ENCODE measurements at regions not wholly inside any gene's neighbourhood (a gene's known extent, or its start where the extent isn't known, plus 50 kb on each side); places are given as distances from the start of the nearest gene placed in this dataset.

DNA sequence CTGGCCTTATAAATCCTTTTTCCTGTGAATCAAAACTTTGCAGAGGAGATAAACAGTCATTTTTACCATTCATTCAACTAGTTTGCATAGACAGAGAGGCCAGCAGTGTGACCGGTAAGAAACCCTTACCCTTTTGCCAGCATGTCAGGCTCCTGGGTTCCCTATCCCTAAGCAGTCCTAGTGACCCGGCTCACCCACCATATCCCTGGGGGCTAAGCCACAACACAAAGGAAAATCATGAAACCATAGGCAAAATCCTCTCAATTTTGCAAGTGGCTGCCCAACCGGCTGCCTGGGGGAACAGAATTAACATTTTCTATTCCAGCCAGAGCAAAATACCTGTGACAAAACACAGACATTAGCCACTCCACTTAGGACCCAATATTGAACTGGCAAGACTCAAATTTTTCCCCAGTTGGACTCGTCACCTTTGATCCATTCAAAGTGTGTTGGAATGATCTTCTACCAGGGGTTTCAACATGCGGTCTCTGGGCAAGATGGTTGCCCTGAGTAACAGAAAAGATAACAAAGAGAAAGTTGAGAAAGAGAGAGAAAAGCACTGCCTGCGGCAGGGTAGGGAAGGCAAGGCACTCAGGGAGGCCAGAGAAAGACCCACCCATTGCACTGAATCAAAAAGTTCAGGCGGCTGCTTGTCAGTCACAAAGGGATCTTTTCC lies 174.8 kb upstream of the NAMPT start:
- no peaks in the 10 kb centered on the region for H3F3A ChIP-seq (ENCODE audit: insufficient read depth, low read length)
- H3K27me3 ChIP-seq (ENCODE audit: insufficient read depth, low read length): no peaks in the 10 kb centered on the region
- H3K9me3 ChIP-seq (ENCODE audit: low read length): peaks cover 3% of the 10 kb centered on the region

DNA sequence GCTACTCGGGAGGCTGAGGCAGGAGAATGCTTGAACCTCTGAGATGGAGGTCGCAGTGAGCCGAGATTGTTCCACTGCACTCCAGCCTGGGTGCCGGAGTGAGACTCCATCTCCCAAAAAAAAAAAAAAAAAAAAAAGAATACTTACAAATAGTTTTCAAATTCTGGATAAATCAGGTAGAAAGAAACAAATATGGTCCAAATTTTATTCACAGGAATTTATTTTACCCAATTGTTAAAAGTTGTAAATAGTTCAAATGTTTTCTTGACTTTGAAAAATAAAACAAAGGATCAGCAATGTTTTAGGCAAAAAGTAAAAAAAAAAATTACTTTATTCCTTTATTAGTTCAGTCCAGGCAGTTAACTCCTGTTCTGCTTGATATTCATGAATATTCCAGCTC lies 172.9 kb upstream of the NAMPT start:
- Histone ChIP-seq H3K27me3 (ENCODE audit: insufficient read depth, low read length) (no peaks in the 10 kb centered on the region), H2AFZ (ENCODE audit: low read length) (no peak overlapping the region), H3K9me2 (ENCODE audit: low read depth, low read length) (no peaks in the 10 kb centered on the region), H3K4me2 (ENCODE audit: low read length) (no peak overlapping the region), H3K9me3 (ENCODE audit: low read length) (peaks cover 3% of the 10 kb centered on the region), H3K4me3 (ENCODE audit: low read depth, low read length, poor library complexity, severe bottlenecking) (no peak overlapping the region), H3F3A (ENCODE audit: insufficient read depth, low read length) (no peaks in the 10 kb centered on the region), H3K27ac (ENCODE audit: low read depth, low read length, poor library complexity, severe bottlenecking) (no peak overlapping the region), H4K20me1 (ENCODE audit: insufficient read depth, low read length) (no peaks in the 10 kb centered on the region), H3K4me1 (ENCODE audit: insufficient read depth, low read length, severe bottlenecking) (no peaks in the 10 kb centered on the region), H3K79me2 (ENCODE audit: insufficient read depth, low read length) (no peaks in the 10 kb centered on the region), H3K36me3 (ENCODE audit: insufficient read depth, low read length) (no peaks in the 10 kb centered on the region), H3K9ac (ENCODE audit: low read length) (no peak overlapping the region)
- no peak for TF ChIP-seq EZH2 (IDR thresholded peaks at IDR 0.05; ENCODE audit: borderline replicate concordance, low read length)
- TF ChIP-seq, protein P1, sequence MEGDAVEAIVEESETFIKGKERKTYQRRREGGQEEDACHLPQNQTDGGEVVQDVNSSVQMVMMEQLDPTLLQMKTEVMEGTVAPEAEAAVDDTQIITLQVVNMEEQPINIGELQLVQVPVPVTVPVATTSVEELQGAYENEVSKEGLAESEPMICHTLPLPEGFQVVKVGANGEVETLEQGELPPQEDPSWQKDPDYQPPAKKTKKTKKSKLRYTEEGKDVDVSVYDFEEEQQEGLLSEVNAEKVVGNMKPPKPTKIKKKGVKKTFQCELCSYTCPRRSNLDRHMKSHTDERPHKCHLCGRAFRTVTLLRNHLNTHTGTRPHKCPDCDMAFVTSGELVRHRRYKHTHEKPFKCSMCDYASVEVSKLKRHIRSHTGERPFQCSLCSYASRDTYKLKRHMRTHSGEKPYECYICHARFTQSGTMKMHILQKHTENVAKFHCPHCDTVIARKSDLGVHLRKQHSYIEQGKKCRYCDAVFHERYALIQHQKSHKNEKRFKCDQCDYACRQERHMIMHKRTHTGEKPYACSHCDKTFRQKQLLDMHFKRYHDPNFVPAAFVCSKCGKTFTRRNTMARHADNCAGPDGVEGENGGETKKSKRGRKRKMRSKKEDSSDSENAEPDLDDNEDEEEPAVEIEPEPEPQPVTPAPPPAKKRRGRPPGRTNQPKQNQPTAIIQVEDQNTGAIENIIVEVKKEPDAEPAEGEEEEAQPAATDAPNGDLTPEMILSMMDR (IDR thresholded peaks at IDR 0.05; ENCODE audit: low read length): no peak

More for the DNA sequence above, 174.8 kb upstream of the NAMPT start:
- no peak overlapping the region for H3K4me3 ChIP-seq (ENCODE audit: low read depth, low read length, poor library complexity, severe bottlenecking)
- H3K36me3 ChIP-seq (ENCODE audit: insufficient read depth, low read length): no peaks in the 10 kb centered on the region
- no peak overlapping the region for H3K27ac ChIP-seq (ENCODE audit: low read depth, low read length, poor library complexity, severe bottlenecking)
- no peaks in the 10 kb centered on the region for H3K4me1 ChIP-seq (ENCODE audit: insufficient read depth, low read length, severe bottlenecking)
- H2AFZ ChIP-seq (ENCODE audit: low read length): no peak overlapping the region
- H4K20me1 ChIP-seq (ENCODE audit: insufficient read depth, low read length): no peaks in the 10 kb centered on the region
- no peak overlapping the region for H3K9ac ChIP-seq (ENCODE audit: low read length)
- TF ChIP-seq, protein P1 (IDR thresholded peaks at IDR 0.05; ENCODE audit: low read length): no peak
- no peak for TF ChIP-seq EZH2 (IDR thresholded peaks at IDR 0.05; ENCODE audit: borderline replicate concordance, low read length)
- H3K9me2 ChIP-seq (ENCODE audit: low read depth, low read length): no peaks in the 10 kb centered on the region
- no peaks in the 10 kb centered on the region for H3K79me2 ChIP-seq (ENCODE audit: insufficient read depth, low read length)
- no peak overlapping the region for H3K4me2 ChIP-seq (ENCODE audit: low read length)

DNA sequence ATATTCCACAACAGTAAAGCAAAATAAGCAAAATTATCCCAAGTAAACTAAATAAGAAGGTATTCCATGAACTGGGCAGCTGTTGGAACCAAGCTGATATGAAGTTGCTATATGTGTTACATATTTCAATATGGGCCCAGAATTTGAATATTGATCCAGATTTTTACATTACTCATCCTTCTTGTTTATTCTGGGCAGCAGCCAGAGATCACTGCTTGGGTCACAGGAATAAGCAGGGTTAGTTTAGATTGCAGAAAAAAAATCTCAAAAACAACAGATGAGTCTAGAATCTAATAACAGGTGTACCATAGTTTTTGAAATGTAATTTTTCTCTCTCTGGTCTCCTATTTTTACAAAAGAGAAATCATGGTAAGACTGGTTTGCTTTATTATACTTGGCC lies 171.5 kb upstream of the NAMPT start:
- H3K36me3 ChIP-seq (ENCODE audit: insufficient read depth, low read length): no peaks in the 10 kb centered on the region
- TF ChIP-seq EZH2 (IDR thresholded peaks at IDR 0.05; ENCODE audit: borderline replicate concordance, low read length): no peak
- TF ChIP-seq, protein P1 (IDR thresholded peaks at IDR 0.05; ENCODE audit: low read length): no peak
- no peaks in the 10 kb centered on the region for H3K9me2 ChIP-seq (ENCODE audit: low read depth, low read length)
- no peak overlapping the region for H3K27ac ChIP-seq (ENCODE audit: low read depth, low read length, poor library complexity, severe bottlenecking)
- H3K79me2 ChIP-seq (ENCODE audit: insufficient read depth, low read length): no peaks in the 10 kb centered on the region
- no peaks in the 10 kb centered on the region for H3K4me1 ChIP-seq (ENCODE audit: insufficient read depth, low read length, severe bottlenecking)
- no peak overlapping the region for H3K4me2 ChIP-seq (ENCODE audit: low read length)
- peaks cover 3% of the 10 kb centered on the region for H3K9me3 ChIP-seq (ENCODE audit: low read length)
- H3F3A ChIP-seq (ENCODE audit: insufficient read depth, low read length): no peaks in the 10 kb centered on the region
- H3K9ac ChIP-seq (ENCODE audit: low read length): no peak overlapping the region
- H3K27me3 ChIP-seq (ENCODE audit: insufficient read depth, low read length): no peaks in the 10 kb centered on the region
- H4K20me1 ChIP-seq (ENCODE audit: insufficient read depth, low read length): no peaks in the 10 kb centered on the region
- H3K4me3 ChIP-seq (ENCODE audit: low read depth, low read length, poor library complexity, severe bottlenecking): no peak overlapping the region
- H2AFZ ChIP-seq (ENCODE audit: low read length): no peak overlapping the region
